HG03095 (cell line): ENCODE measurements at regions not wholly inside any gene's neighbourhood (a gene's known extent, or its start where the extent isn't known, plus 50 kb on each side); places are given as distances from the start of the nearest gene placed in this dataset.
"Not testable (repeated sequence)": the region's sequence is repeated elsewhere in the genome, so short reads cannot be mapped to it uniquely, and the experiment has no call there.

ENCODE experiments used
- ATAC-seq: cut with Tn5 transposase; IDR thresholded peaks from one replicate; pipeline ENCODE4 v1.9.1; 2021; ENCODE audit warnings: moderate library complexity; ENCODE audit not compliant: unreplicated experiment

DNA sequence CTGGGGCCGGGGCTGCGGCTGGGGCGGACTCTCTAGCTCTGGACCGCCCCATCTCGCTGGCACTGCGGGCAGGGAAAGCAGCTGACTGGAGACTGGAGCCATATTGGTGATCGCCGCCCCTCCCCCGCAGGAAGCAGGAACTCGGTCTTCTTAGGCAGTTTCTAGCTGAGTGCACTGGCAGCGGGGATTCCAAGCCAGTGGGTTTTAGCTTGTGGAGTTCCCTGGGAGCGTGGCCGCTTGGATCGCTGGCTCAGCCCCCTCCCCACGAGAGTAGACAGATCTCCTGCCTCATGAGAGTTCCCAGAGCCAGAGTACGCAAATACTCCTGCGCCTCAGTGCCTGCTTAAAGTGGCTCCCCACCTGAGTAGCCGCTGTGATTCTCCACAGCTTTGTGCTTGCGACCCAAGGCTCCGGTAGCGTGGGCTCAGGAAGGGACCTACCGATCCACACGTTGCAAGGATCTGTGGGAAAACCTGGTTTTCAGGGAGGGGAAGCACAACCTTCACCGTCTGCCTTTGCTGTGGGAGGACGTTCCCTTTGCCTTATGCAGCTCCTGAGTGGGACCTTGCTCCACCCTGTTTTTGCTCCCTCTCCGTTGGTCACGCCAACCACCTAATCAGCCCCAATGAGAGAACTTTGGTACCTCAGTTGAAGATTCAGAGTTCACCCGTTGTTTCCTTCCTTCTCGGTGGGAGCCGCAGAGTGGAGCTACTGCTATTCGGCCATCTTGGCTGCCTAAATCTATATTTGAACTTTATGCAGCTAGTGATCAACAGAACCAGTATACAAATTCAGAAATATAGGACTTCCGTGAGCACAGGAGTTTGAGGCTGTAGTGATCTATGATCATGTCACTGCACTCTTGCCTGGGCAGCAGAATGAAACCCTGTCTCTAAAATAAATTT, 803.9 kb upstream of the PCDH10 start:
- ATAC-seq = no peak

DNA sequence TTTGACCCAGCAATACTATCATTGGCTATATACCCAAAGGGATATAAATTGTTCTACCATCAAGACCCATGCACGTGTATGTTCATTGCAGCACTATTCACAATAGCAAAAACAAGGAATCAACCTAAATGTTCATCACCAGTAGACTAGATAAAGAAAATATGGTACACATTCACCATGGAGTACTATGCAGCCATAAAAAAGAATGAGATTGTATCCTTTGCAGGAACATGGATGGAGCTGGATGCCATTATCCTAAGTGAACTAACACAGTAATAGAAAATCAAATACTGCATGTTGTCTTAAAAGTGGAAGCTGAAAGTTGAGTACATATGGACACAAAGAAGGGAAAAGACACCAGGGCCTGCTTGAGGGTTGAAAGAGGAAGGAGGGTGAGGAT, 803.1 kb upstream of the PCDH10 start:
- no peak for ATAC-seq

DNA sequence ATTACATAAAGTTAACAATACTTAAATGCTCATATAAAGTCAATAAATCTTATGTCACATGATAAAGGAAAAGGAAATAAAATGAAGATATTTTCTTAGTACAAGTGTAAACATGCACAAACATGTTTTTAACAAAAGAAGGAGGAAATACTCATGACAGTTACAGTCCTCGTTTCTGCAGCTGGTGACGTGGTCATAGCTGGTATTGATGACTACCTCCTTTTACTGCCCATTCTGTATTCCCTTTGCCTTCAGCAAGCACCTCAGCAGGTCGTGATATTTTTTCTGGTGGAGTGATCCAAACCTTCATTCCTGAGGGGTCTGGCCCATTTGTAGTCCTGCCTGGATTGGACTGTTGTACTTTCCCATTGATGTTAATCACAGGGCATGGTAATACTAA, 797.5 kb upstream of the PCDH10 start:
- not testable (repeated sequence) for ATAC-seq

DNA sequence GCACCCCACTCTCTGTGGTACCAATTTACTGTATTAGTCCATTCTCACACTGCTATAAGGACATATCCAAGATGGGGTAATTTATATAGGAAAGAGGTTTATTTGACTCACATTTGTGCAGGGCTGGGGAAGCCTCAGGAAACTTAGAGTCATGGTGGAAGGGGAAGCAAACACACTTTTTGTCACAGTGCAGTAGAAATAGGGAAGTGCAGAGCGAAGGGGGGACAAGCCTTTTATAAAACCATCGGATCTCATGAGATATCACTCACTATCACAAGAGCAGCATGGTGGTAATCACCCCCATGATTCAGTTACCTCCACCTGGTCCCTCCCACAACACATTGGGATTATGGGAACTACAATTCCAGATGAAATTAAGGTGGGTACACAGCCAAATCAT, 766.9 kb upstream of the PCDH10 start:
- ATAC-seq = no peak

DNA sequence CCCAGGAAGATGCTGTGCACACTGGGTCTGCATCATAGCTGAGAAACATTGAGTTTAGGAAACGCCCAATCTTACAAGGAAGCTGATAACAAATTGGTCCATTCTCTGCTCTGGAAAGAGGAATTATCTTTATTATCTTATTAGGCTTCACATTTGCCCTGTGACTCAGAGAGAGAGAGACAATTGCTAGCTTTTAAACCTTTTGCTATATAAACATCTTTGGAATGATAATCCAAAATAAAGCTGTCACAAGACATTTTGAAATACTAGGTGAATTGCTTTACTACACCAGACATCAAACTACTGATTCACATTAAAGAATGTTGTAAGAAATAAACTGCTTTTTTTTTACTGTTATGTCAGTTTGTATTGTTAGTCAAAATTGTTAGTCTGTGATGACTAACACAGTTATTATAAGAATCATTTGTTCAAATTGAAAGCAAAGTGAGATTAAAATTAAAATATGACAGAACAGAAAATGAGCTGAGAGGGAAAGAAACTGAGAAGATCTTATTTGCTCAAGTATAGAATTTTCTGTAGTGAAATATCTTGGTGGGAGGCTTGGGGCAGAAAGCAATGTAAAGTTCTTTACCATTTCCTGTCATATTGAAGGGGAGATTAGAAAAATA, 765.4 kb upstream of the PCDH10 start:
- ATAC-seq = no peak

DNA sequence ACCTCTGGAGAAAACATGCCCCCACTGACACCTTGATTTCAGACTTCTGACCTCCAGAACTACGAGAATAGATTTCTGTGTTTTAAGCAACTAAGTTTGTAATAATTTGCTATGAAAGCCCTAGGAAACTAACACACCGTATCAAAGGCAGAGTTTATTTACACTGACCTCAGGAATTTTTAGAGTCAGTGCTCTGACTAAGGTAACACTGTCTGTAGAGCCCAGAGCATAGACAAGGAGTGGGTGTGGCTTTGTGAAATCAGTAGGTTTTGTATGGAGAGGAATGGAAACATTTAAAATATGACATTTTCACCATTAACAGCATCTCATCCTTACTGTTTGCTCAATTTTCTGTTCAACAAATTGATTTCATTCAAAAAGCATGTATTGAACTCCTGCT, 764.4 kb upstream of the PCDH10 start:
- ATAC-seq = no peak

DNA sequence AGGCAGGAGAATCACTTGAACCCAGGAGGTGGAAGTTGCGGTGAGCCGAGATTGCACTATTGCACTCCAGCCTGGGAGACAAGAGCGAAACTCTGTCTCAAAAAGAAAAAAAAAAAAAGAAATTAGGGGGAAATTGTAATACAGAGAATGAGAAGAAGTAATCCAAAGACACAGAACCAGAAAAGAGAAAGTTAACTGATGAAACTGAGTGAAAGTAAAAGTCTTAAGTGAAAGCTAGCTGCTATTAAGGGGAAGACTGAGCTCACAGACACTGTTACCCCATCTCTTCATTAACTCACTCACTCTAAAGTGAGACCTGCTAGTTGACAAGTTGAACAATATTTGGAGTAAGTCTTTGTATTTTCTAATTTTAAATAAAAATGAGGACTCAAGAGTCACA, 763.0 kb upstream of the PCDH10 start:
- no peak for ATAC-seq

DNA sequence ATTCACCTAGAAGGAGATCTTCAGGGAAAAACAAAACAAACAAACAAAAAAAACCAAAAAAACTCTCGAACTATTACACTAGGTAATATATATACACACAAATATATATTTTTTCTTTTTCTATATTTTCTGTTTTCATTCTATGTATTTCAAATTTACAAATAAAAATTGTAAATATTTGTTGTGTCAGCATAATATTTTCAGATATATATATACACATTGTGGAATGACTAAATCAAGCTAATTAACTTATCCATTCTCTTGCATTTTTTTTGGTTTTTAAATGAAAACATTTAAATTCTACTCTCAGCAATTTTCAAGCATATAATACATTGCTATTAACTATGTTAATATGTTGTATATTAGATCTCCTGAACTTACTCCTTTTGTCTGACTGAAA, 762.0 kb upstream of the PCDH10 start:
- no peak for ATAC-seq

DNA sequence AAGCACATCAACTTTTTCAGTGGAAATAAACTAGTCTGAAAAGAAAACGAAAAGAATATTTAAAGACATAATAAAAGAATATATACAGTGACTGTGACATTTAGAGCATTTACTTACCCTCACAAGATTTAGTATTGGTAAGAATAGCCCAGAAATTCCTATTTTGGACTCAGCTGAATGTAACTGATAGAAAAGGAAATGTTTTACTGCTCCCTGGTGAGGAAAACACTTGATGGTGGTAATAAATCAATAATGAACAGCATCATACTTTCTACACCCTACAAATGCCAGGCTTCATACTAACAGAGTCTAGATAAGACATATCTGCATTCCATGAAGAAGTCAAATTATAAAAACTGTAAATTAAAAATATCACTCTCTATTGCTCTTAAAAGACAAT, 753.5 kb upstream of the PCDH10 start:
- ATAC-seq = no peak

DNA sequence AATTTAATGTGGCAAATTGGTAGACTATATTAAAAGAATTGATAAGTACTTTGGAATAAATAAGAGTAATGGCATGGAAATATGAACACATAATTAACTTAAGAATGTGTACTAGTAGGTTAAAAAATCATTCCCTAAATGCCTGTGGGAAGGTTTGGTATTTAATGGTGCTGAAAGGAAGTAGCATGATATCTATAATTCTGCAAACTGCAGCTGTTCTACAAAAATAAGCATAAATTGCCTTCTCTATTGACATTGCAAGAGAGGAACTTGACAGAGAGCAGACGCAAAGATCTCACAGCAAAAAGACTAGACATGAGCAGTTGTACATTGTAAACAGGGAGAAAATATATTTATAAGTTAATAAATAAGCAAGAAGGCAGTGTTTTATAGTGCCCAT, 752.5 kb upstream of the PCDH10 start:
- no peak for ATAC-seq

DNA sequence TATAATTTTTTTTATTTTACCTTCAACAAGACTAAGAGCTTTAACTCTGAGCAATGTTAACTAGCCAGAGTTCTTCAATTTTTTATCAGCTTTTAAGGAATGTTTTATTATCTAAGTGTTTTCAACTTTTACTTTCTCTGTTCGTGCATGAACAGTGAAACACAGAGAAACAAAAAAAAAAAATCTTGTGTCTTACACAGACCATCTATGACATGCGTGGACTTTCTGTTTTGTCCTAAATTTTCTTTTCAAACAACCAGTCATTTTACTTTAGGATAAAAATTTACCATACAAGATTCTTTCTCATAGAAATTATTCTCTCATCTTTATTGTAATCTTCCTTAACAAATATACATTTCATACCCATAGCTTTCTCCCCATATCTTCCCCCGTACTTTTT, 731.9 kb upstream of the PCDH10 start:
- ATAC-seq = no peak

DNA sequence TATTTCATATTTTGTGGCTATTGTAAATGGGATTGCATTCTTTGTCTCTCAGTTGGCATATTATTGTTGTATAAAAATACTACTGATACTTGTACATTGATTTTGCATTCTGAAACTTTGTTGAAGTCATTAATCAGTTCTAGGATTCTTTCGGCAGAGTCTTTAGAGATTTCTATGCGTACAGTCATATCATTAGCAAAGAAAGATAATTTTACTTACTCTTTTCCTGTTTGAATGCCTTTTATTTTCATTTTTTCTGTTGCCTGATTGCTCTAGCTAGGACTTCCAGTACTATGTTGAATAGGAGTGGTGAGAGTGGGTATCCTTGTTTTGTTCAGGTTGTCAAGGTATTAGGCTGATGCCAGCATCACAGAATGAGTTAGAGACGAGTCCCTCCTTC, 722.0 kb upstream of the PCDH10 start:
- ATAC-seq = no peak

DNA sequence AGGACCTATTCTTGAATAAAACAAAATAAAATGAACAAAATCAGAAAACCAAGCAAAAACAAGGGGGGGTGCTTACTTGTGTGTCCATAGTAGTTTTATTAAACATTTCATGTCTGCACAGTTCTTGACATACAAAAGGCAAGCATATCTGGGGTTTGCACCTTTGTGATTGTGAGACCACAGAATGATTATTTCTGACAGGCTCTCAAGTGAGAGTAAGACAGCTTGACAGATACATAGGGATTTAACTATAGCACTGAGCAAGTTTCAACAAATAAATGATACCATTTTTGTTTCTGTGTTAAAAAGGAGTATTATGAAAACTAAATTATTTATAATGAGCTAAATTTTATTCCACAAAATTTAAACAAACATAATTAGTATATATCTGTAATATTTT, 712.0 kb upstream of the PCDH10 start:
- ATAC-seq = no peak

DNA sequence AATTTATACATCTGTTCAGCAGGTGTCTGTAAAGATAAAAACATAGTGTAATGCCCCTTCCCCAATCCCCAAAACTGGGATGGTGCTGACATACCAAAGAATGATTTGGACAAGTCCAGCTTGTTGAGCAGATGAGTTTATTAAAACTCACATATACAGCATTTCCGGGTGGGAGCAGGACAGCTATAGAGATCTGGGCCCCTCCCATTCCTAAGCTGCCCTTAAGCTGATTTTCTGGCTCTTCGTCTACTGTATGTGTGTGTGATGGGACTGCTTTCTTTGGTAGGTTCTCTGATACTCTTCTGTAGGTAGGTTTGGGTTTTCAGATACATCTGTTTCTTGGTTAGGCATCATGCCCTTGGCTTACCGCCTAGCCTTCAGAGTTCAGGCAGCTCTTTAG, 703.7 kb upstream of the PCDH10 start:
- ATAC-seq = no peak

DNA sequence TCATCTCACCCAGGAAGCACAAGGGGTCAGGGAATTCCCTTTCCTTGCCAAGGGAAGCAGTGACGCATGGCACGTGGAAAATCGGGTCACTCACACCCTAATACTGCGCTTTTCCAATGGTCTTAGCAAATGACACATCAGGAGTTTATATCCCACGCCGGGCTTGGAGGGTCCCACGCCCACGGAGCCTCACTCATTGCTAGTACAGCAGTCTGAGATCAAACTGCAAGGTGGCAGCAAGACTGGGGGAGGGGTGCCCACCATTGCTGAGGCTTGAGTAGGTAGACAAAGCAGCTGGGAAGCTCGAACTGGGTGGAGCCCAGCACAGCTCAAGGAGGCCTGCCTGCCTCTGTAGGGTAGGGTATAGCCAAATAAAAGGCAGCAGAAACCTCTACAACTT, 691.1 kb upstream of the PCDH10 start:
- ATAC-seq = not testable (repeated sequence)

DNA sequence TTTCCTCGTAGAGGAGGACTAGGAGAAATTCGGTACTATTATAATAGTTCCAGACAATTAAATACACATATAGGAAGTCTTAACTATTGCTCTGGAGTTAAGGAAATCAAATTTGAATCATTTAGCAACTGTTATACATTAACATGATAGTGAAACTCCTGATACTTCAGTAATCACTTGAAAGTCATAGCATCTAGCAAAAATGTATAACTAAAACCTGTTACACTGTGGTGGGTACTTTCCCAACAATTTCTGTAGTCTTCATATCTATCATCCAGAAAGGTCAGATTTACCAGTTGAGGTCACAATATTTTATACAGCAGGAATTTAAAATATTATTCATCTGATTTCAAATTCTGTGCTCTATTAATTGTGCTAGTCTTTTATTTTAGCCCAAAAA, 669.6 kb upstream of the PCDH10 start:
- ATAC-seq = no peak

DNA sequence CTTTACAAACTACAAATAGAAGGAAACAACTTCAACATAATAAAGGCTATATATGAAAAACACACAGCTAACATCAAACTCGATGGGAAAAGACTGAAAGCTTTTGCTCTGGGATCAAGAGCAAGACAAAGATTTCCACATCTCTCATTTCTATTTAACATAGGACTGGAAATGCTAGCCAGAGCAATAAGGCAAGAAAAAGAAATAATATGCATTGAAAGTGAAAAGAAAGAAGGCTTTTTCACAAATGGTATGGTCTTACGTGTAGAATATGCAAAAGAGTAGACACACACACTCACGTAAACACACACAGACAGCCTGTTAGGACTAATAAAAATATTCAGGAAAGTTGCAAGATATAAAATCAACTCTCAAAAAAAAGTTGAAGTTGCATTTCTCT, 660.5 kb upstream of the PCDH10 start:
- no peak for ATAC-seq

DNA sequence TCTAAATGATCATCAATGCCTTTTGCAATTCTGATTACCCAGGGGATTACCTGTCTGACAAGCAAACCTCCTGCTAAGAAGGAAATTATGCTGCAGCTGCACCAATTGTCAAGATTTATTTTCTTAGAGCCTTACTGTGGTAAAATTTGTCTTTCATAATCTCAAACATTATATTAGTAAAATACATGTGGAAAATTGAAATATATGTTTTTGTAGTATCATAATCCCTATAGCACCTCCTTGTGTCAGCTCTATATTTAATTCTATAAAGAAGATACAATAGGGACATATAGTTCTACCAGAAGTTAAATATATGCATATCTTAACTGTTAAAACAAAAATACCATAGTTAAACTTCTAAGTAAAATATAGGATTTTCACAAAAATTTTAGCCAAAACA, 655.6 kb upstream of the PCDH10 start:
- no peak for ATAC-seq

DNA sequence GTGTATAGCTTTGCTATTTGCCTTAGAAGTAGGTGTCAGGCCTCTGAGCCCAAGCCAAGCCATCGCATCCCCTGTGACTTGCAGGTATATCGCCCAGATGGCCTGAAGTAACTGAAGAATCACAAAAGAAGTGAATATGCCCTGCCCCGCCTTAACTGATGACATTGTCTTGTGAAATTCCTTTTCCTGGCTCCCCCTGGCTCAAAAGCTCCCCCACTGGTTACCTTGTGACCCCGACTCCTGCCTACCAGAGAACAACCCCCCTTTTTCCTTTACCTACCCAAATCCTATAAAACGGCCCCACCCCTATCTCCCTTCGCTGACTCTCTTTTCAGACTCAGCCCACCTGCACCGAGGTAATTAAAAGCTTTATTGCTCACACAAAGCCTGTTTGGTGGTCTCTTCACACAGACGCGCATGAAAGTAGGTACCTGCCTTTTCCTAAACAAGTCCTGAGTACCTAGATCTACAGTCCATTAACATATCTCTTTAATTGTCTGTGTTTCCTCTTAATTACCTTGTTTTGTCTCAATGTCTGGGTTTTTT, 653.8 kb upstream of the PCDH10 start:
- ATAC-seq = not testable (repeated sequence)

DNA sequence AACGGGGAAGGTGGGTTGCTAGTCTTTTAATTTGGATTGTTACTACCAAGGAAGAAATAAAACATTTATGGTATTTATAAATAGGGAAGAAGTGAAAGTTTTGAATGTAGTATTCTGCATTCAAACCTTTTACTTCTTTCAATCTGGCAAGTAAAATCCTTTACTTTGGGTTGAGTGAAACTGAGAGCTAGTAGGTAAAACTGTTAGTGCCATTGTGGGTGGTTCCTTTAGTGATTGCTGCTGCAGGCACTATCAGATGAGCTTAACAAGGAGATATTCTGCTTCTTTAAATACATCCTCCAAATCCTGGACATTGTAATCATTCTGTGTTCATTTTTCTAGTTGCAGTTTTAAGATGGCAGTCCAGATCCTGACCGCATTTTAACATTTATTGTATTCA, 650.9 kb upstream of the PCDH10 start:
- no peak for ATAC-seq

DNA sequence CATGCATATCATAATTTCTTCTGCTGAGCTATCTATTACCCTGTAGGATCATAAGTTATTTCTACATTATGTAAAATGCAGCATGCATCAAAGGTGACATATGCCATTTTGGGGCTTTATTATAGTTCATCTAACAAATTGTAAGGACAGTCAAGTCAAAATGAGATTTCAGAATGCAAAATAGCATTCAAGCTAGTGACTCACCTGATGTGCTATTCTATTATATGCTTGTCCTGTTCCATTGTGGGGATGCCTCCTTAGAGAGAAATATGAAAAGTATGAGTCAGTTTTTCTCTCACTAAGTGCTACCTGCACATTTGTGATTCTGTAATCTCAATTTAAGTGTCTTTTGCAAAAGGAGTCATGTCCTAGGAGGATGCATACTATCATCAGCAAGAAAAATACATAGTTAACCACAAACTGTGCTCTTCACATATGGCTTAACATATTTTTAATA, 647.0 kb upstream of the PCDH10 start:
- ATAC-seq = no peak

DNA sequence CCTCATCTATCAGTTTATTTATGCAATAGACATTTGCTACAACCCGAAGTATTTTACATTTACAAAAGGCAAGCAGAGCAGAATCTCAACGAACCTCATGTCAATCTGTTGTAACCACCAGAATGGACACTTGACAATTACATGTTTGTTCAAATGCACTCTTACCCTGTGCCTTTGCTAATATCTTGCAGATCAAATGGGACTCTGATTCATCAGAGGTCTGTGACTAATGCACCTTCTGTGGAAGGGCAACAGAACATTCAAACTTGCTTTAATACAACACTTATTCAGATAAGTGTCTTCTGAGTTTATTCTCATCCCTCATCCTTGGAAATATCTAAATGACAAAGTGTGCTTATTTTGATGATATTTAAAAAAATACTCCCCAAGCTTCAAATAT, 644.7 kb upstream of the PCDH10 start:
- ATAC-seq = no peak
